GM12878 (cell line): ENCODE measurements at regions not wholly inside any gene's neighbourhood (a gene's known extent, or its start where the extent isn't known, plus 50 kb on each side); places are given as distances from the start of the nearest gene placed in this dataset.

Experiments
- ATAC-seq: fragments of 200-7000 bp; cut with Tn5 transposase; 3 replicates; pipeline ENCODE4 v1.9.1; 2020; ENCODE audit warnings: mild to moderate bottlenecking, moderate library complexity
- BruUV-seq: library from RNA; stranded (reverse); fragments of 400-500 nt; replicated peaks from 2 replicates; lab custom pipeline; 2021; lab: Mats Ljungman, UMichigan
- CTCF ChIA-PET: fragments of 300-600 bp; sonication (Branson Sonifier 250); formaldehyde crosslinking; extraction: SDS; loops from one replicate; lab custom pipeline; 2021; ENCODE audit warnings: inconsistent platforms; lab: Yijun Ruan, JAX
- POLR2A ChIA-PET: fragments of 350-600 bp; formaldehyde crosslinking; extraction: SDS; loops from one replicate; lab custom pipeline; 2021; ENCODE audit warnings: inconsistent platforms; lab: Charles Lee
- RAD21 ChIA-PET: fragments of 300-600 bp; sonication (Branson Sonifier 250); formaldehyde crosslinking; loops from one replicate; lab custom pipeline; 2023; ENCODE audit warnings: antibody characterized with exemption; ENCODE audit not compliant: unreplicated experiment; lab: Charles Lee
- SMC1A ChIA-PET: fragments of 300-600 bp; sonication (Branson Sonifier 250); formaldehyde crosslinking; loops from one replicate; lab custom pipeline; 2023; ENCODE audit not compliant: unreplicated experiment, uncharacterized antibody; lab: Charles Lee
- DNase-seq: peaks from one replicate; pipeline ENCODE4 v3.0.0-alpha.2; 2011; ENCODE audit warnings: low read depth, low spot score
- FAIRE-seq: peaks from 3 replicates; lab custom pipeline; 2011; peaks lifted over from hg19 to GRCh38; lab: Jason Lieb, UNC
- H2AFZ ChIP-seq: 2 replicates; pipeline ENCODE4 v1.6.0; 2011; ENCODE audit warnings: low read depth, low read length, control low read depth; ENCODE audit not compliant: control insufficient read depth
- H3K27ac ChIP-seq: 2 replicates; pipeline ENCODE4 v1.5.1; 2011; ENCODE audit warnings: control low read depth; ENCODE audit not compliant: control insufficient read depth, insufficient read depth
- H3K27me3 ChIP-seq, 2 experiments: replicated peaks in 1 of 2; 2 replicates each; pipeline versions ENCODE4 v1.6.0 to v1.6.1; 2011; ENCODE audit warnings: low read length in 1 of 2; ENCODE audit not compliant: control insufficient read depth in 2 of 2, insufficient read depth in 2 of 2
- H3K36me3 ChIP-seq, 2 experiments: 2 replicates each; pipeline ENCODE4 v1.5.1; 2011; ENCODE audit warnings: low read length in 1 of 2; ENCODE audit not compliant: control insufficient read depth in 2 of 2, insufficient read depth in 2 of 2
- H3K4me1 ChIP-seq: 2 replicates; pipeline ENCODE4 v1.6.1; 2011; ENCODE audit warnings: mild to moderate bottlenecking, low read length, moderate library complexity, mixed read lengths; ENCODE audit not compliant: control insufficient read depth, insufficient read depth
- H3K4me2 ChIP-seq: 2 replicates; pipeline ENCODE4 v1.6.0; 2011; ENCODE audit warnings: control low read depth; ENCODE audit not compliant: control insufficient read depth, insufficient read depth
- H3K4me3 ChIP-seq: fragments of 200-600 bp; sonication (generic); 2 replicates; pipeline ENCODE4 v1.5.1; 2016
- H3K79me2 ChIP-seq: 2 replicates; pipeline ENCODE4 v1.6.0; 2011; ENCODE audit warnings: low read length; ENCODE audit not compliant: control insufficient read depth, insufficient read depth
- H3K9ac ChIP-seq: 2 replicates; pipeline ENCODE4 v1.8.0; 2011; ENCODE audit warnings: low read length, control low read depth, mixed read lengths; ENCODE audit not compliant: control insufficient read depth, insufficient read depth
- H3K9me3 ChIP-seq: replicated peaks from 3 replicates; pipeline ENCODE4 v1.5.1; 2011; ENCODE audit warnings: mild to moderate bottlenecking, low read length; ENCODE audit not compliant: control insufficient read depth, insufficient read depth
- H4K20me1 ChIP-seq: 2 replicates; pipeline ENCODE4 v1.6.0; 2011; ENCODE audit not compliant: control insufficient read depth, insufficient read depth
- CHD4 ChIP-seq: fragments of 200-600 bp; sonication (generic); IDR thresholded peaks from 2 replicates; pipeline ENCODE4 v1.6.1; 2016; ENCODE audit warnings: mild to moderate bottlenecking
- EED ChIP-seq: sonication (generic); IDR thresholded peaks from 2 replicates; pipeline ENCODE4 v1.6.1; 2016; ENCODE audit warnings: antibody characterized with exemption, low read depth
- EP300 ChIP-seq, 2 experiments: fragments of 150-350 bp in 1 of 2; IDR thresholded peaks; 2 replicates each; pipeline ENCODE4 v1.6.1; 2011 to 2012; ENCODE audit warnings: low read depth in 2 of 2, low read length in 2 of 2, borderline replicate concordance in 1 of 2, improper control_type of control experiment in 1 of 2, inconsistent platforms in 1 of 2; ENCODE audit not compliant: control insufficient read depth in 1 of 2
- HCFC1 ChIP-seq: fragments of 150-350 bp; IDR thresholded peaks from 2 replicates; pipeline ENCODE4 v1.6.1; 2014; ENCODE audit warnings: low read length
- IKZF2 ChIP-seq, 2 experiments: fragments of 450-650 bp; IDR thresholded peaks; 2 replicates each; pipeline ENCODE4 v1.6.1; 2017; ENCODE audit warnings: mild to moderate bottlenecking in 2 of 2, moderate library complexity in 2 of 2
- MEF2A ChIP-seq: IDR thresholded peaks from 2 replicates; pipeline ENCODE4 v1.6.1; 2011; ENCODE audit warnings: low read depth, mild to moderate bottlenecking, low read length, moderate library complexity; ENCODE audit not compliant: insufficient read depth
- MYB ChIP-seq: fragments of 150-350 bp; IDR thresholded peaks from 2 replicates; pipeline ENCODE4 v1.6.1; 2014; ENCODE audit warnings: mild to moderate bottlenecking, low read depth, low read length, borderline replicate concordance
- RFX5 ChIP-seq: IDR thresholded peaks from 2 replicates; pipeline ENCODE4 v1.6.1; 2011; ENCODE audit warnings: low read depth, low read length, improper control_type of control experiment
- SMARCA5 ChIP-seq: fragments of 450-650 bp; IDR thresholded peaks from 2 replicates; pipeline ENCODE4 v1.6.1; 2017; ENCODE audit warnings: mild to moderate bottlenecking
- WGBS: methylation state at CpG from one replicate; pipeline ENCODE4 v1.1.6; 2016; ENCODE audit warnings: low lambda C conversion rate; ENCODE audit not compliant: insufficient replicate concordance, insufficient coverage; ENCODE audit errors: missing lambda C conversion rate; 5-methylcytosine and 5-hydroxymethylcytosine counted together
- in situ Hi-C: fragments of 300-500 bp; cut with MboI; formaldehyde crosslinking; loops from 9 replicates; pipeline ENCODE4 v1.14.3; 2018; ENCODE audit warnings: mixed read lengths
- intact Hi-C: fragments of 100-400 bp; cut with micrococcal nuclease; formaldehyde crosslinking; loops from one replicate; pipeline ENCODE4 v1.14.2; 2022; ENCODE audit not compliant: unreplicated experiment
- TF ChIP-seq, protein P1 (sequence below): fragments of 450-650 bp; IDR thresholded peaks from 2 replicates; pipeline ENCODE4 v1.6.1; 2016; ENCODE audit warnings: mild to moderate bottlenecking, moderate library complexity, borderline replicate concordance
- TF ChIP-seq, protein P2 (sequence below): IDR thresholded peaks from 2 replicates; pipeline ENCODE4 v1.6.1; 2011; ENCODE audit warnings: mild to moderate bottlenecking, low read depth, low read length, moderate library complexity; ENCODE audit not compliant: insufficient replicate concordance
- TF ChIP-seq, protein P3 (sequence below): IDR thresholded peaks from 2 replicates; pipeline ENCODE4 v1.6.1; 2012; ENCODE audit warnings: low read depth, low read length, improper control_type of control experiment

DNA sequence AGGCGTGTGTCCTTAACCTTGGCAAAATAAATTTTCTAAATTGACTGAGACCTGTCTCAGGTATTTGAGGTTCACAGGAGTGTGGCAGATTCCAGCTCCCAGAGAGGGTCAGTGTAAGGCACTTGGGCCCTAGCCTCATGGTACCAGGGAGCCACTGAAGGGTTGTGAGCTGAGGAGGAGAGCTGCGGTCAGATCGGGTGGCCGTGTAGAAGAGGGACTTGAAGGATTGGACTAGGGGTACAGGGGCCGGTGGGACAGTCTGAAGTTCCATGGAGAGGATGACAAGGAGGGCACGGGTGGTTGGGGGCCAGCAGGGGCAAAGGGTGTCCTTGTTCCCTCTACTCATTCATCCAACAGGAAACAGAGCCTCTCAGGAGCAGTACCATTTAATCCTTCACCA, 327.0 kb upstream of the HS6ST1 start:
- intact Hi-C loops: no loop called here
- in situ Hi-C loops: no loop called here
- no TSS peak for BruUV-seq

More for the DNA sequence above, 327.0 kb upstream of the HS6ST1 start:
- WGBS: 22% methylated on average over 6 of the region's 6 CpGs
- no peaks in the 10 kb centered on the region for H3K4me1 ChIP-seq
- no peaks in the 10 kb centered on the region for H3K9me3 ChIP-seq
- TF ChIP-seq EP300 (IDR thresholded peaks at IDR 0.05; ENCODE audit: borderline replicate concordance in 1 of 2, control insufficient read depth in 1 of 2, low read depth in 2 of 2, low read length in 2 of 2): no peak
- TF ChIP-seq, protein P1, sequence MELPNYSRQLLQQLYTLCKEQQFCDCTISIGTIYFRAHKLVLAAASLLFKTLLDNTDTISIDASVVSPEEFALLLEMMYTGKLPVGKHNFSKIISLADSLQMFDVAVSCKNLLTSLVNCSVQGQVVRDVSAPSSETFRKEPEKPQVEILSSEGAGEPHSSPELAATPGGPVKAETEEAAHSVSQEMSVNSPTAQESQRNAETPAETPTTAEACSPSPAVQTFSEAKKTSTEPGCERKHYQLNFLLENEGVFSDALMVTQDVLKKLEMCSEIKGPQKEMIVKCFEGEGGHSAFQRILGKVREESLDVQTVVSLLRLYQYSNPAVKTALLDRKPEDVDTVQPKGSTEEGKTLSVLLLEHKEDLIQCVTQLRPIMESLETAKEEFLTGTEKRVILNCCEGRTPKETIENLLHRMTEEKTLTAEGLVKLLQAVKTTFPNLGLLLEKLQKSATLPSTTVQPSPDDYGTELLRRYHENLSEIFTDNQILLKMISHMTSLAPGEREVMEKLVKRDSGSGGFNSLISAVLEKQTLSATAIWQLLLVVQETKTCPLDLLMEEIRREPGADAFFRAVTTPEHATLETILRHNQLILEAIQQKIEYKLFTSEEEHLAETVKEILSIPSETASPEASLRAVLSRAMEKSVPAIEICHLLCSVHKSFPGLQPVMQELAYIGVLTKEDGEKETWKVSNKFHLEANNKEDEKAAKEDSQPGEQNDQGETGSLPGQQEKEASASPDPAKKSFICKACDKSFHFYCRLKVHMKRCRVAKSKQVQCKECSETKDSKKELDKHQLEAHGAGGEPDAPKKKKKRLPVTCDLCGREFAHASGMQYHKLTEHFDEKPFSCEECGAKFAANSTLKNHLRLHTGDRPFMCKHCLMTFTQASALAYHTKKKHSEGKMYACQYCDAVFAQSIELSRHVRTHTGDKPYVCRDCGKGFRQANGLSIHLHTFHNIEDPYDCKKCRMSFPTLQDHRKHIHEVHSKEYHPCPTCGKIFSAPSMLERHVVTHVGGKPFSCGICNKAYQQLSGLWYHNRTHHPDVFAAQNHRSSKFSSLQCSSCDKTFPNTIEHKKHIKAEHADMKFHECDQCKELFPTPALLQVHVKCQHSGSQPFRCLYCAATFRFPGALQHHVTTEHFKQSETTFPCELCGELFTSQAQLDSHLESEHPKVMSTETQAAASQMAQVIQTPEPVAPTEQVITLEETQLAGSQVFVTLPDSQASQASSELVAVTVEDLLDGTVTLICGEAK: no peak
- TF ChIP-seq, protein P2, sequence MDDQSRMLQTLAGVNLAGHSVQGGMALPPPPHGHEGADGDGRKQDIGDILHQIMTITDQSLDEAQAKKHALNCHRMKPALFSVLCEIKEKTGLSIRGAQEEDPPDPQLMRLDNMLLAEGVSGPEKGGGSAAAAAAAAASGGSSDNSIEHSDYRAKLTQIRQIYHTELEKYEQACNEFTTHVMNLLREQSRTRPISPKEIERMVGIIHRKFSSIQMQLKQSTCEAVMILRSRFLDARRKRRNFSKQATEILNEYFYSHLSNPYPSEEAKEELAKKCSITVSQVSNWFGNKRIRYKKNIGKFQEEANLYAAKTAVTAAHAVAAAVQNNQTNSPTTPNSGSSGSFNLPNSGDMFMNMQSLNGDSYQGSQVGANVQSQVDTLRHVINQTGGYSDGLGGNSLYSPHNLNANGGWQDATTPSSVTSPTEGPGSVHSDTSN: no peak
- no peak for TF ChIP-seq IKZF2 (IDR thresholded peaks at IDR 0.05)
- TF ChIP-seq MEF2A: no peak
- no peak for TF ChIP-seq EED
- TF ChIP-seq CHD4: no peak
- TF ChIP-seq, protein P3, sequence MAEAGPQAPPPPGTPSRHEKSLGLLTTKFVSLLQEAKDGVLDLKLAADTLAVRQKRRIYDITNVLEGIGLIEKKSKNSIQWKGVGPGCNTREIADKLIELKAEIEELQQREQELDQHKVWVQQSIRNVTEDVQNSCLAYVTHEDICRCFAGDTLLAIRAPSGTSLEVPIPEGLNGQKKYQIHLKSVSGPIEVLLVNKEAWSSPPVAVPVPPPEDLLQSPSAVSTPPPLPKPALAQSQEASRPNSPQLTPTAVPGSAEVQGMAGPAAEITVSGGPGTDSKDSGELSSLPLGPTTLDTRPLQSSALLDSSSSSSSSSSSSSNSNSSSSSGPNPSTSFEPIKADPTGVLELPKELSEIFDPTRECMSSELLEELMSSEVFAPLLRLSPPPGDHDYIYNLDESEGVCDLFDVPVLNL: no peak
- no peak for TF ChIP-seq SMARCA5
- no peak for TF ChIP-seq MYB
- no peak for TF ChIP-seq RFX5
- TF ChIP-seq HCFC1: no peak
- TF ChIP-seq, all 136 proteins: peak for 0
- no peaks in the 10 kb centered on the region for H3K36me3 ChIP-seq
- FAIRE-seq (no peak), ATAC-seq (no peak), DNase-seq (no peak)
- H3K9ac ChIP-seq: no peak overlapping the region
- H3K27ac ChIP-seq: no peak overlapping the region
- ChIA-PET POLR2A (no interaction called here), SMC1A (no interaction called here), CTCF (no interaction called here), RAD21 (no interaction called here)
- no peaks in the 10 kb centered on the region for H4K20me1 ChIP-seq
- no peak overlapping the region for H3K4me2 ChIP-seq
- H2AFZ ChIP-seq: no peak overlapping the region
- peaks cover 0 to 1% of the 10 kb centered on the region in 2 experiments; a peak in 2 of 4 replicates for H3K27me3 ChIP-seq
- H3K4me3 ChIP-seq: no peak overlapping the region
- no peaks in the 10 kb centered on the region for H3K79me2 ChIP-seq
